SU-DHL-6 (cell line): ENCODE measurements at regions not wholly inside any gene's neighbourhood (a gene's known extent, or its start where the extent isn't known, plus 50 kb on each side); places are given as distances from the start of the nearest gene placed in this dataset.

Source experiments
- EZH2phosphoT487 ChIP-seq: fragments of 200-600 bp; sonication (generic), shearing (Covaris generic); conservative IDR thresholded peaks from 2 replicates; pipeline ENCODE4 v1.6.1; 2018; ENCODE audit warnings: mild to moderate bottlenecking, antibody characterized with exemption, low read length, moderate library complexity, mixed read lengths
- TF ChIP-seq, protein P1 (sequence below): fragments of 200-600 bp; sonication (generic); IDR thresholded peaks from one replicate; pipeline ENCODE4 v1.5.1; 2017; ENCODE audit warnings: antibody characterized with exemption, mild to moderate bottlenecking, low read length, moderate library complexity; ENCODE audit not compliant: insufficient read depth, poor library complexity, severe bottlenecking

DNA sequence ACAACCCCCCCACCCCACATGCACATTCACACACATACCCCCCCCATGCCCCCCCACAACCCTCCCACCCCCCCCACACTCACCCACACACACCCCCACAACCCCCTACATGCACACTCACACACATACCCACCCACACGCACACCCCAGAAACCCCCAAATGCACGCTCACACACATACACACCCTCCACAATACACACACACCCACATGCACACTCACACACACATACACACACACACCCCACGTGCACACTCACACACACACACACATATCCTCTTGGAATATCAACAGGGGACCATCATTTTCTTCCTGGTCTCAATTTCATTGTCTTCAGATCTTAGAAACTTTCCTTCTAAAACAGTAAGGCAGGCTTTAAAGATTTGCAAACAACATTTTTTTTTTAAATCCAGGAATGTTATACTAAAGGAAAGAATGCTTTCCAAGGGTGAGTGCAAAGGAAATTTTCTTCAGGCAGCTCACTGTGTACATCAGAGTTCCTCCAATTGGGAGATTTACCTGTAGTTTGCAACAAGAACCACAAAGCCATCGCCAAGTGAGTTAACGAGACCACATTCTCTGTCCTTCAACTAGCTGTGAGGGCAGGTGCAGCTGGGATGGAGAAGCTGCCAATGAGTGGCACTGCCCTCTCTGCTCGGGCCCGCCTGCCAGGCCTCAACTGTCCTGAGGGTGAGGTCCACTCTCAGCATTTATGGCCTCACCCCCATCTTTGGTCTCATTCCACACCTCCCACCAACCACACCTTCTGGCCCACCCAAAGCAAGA lies 53.0 kb downstream of the MRPL57 start:
- TF ChIP-seq, protein P1, sequence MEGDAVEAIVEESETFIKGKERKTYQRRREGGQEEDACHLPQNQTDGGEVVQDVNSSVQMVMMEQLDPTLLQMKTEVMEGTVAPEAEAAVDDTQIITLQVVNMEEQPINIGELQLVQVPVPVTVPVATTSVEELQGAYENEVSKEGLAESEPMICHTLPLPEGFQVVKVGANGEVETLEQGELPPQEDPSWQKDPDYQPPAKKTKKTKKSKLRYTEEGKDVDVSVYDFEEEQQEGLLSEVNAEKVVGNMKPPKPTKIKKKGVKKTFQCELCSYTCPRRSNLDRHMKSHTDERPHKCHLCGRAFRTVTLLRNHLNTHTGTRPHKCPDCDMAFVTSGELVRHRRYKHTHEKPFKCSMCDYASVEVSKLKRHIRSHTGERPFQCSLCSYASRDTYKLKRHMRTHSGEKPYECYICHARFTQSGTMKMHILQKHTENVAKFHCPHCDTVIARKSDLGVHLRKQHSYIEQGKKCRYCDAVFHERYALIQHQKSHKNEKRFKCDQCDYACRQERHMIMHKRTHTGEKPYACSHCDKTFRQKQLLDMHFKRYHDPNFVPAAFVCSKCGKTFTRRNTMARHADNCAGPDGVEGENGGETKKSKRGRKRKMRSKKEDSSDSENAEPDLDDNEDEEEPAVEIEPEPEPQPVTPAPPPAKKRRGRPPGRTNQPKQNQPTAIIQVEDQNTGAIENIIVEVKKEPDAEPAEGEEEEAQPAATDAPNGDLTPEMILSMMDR = no peak
- no peak for TF ChIP-seq EZH2phosphoT487
